ENCODE measurements at regions not wholly inside any gene's neighbourhood (a gene's known extent, or its start where the extent isn't known, plus 50 kb on each side); places are given as distances from the start of the nearest gene placed in this dataset.

DNA sequence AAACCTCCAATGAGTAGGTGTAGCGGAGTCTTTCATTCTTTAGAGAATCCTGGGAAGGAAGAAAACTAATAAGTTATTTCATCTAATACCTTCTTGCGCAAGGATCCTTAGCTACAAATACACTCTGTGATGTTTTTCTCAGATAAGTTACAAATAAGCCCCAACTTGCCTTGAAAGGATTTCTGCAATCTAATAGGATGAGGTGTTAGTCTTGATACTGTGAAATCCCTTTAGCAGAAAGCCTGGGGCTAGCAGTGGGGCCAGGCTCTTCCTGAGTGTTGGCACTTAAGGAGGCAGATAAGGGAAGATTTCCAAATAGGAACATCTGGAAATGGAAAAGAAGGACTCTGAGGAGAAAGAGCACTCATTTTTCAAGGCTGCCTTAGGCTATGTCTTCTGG lies 168.0 kb upstream of the DAB1 start:
- H3K4me2 ChIP-seq (ENCODE audit: insufficient read depth, low read length): no peak overlapping the region
- no peaks in the 10 kb centered on the region for H3K36me3 ChIP-seq (ENCODE audit: control insufficient read depth, insufficient read depth, low read length)
- H3K9ac ChIP-seq (ENCODE audit: insufficient read depth in 1 of 2, low read depth in 2 of 2, low read length in 2 of 2): no peak overlapping the region
- no peaks in the 10 kb centered on the region for H3K9me3 ChIP-seq (replicated peaks; ENCODE audit: control insufficient read depth, insufficient read depth, low read depth, low read length)
- no peak overlapping the region for H2AFZ ChIP-seq (ENCODE audit: low read depth, low read length)
- H3K79me2 ChIP-seq (ENCODE audit: control insufficient read depth, insufficient read depth, low read length): no peaks in the 10 kb centered on the region
- POLR2A ChIA-PET: no interaction called here
- FAIRE-seq: no peak
- H3K9me1 ChIP-seq (ENCODE audit: control insufficient read depth, insufficient read depth, low read length): no peaks in the 10 kb centered on the region
- H3K27me3 ChIP-seq (ENCODE audit: control insufficient read depth in 2 of 2, insufficient read depth in 2 of 2, low read length in 2 of 2): no peaks in the 10 kb centered on the region
- no peaks in the 10 kb centered on the region for H3K4me1 ChIP-seq (replicated peaks in 1 of 2; ENCODE audit: control insufficient read depth in 2 of 2, insufficient read depth in 2 of 2, low read length in 2 of 2)
- no peak overlapping the region for H3K4me3 ChIP-seq
- no TSS peak for BruUV-seq (replicated peaks)
- no peaks in the 10 kb centered on the region for H4K20me1 ChIP-seq (replicated peaks; ENCODE audit: control insufficient read depth, insufficient read depth, low read length)
- H3K27ac ChIP-seq (ENCODE audit: extremely low read depth, low read depth, low read length): no peak overlapping the region
- in situ Hi-C loops (cut with MboI): no loop called here
- ATAC-seq: no peak
- intact Hi-C loops (cut with micrococcal nuclease): no loop called here
- CTCF ChIA-PET (ENCODE audit: low intra/inter-chr PET ratio): no interaction called here
- DNase-seq (ENCODE audit: extremely low read depth in 1 of 4, low spot score in 3 of 4): no peak
- 0% methylated on average over 2 of the region's 2 CpGs for WGBS (ENCODE audit: insufficient coverage, low coverage, missing lambda C conversion rate)
- no peak for TF ChIP-seq ZNF780A (CRISPR knock-in tag; IDR thresholded peaks at IDR 0.05)
- no peak for TF ChIP-seq NFE2L1 (tag; IDR thresholded peaks at IDR 0.05; ENCODE audit: borderline replicate concordance, low read depth)
- TF ChIP-seq, protein P1, sequence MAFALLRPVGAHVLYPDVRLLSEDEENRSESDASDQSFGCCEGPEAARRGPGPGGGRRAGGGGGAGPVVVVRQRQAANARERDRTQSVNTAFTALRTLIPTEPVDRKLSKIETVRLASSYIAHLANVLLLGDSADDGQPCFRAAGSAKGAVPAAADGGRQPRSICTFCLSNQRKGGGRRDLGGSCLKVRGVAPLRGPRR (CRISPR knock-in tag; IDR thresholded peaks at IDR 0.05): no peak
- TF ChIP-seq SMARCB1 (IDR thresholded peaks at IDR 0.05; ENCODE audit: insufficient read length, low read depth): no peak
- TF ChIP-seq, protein P2, sequence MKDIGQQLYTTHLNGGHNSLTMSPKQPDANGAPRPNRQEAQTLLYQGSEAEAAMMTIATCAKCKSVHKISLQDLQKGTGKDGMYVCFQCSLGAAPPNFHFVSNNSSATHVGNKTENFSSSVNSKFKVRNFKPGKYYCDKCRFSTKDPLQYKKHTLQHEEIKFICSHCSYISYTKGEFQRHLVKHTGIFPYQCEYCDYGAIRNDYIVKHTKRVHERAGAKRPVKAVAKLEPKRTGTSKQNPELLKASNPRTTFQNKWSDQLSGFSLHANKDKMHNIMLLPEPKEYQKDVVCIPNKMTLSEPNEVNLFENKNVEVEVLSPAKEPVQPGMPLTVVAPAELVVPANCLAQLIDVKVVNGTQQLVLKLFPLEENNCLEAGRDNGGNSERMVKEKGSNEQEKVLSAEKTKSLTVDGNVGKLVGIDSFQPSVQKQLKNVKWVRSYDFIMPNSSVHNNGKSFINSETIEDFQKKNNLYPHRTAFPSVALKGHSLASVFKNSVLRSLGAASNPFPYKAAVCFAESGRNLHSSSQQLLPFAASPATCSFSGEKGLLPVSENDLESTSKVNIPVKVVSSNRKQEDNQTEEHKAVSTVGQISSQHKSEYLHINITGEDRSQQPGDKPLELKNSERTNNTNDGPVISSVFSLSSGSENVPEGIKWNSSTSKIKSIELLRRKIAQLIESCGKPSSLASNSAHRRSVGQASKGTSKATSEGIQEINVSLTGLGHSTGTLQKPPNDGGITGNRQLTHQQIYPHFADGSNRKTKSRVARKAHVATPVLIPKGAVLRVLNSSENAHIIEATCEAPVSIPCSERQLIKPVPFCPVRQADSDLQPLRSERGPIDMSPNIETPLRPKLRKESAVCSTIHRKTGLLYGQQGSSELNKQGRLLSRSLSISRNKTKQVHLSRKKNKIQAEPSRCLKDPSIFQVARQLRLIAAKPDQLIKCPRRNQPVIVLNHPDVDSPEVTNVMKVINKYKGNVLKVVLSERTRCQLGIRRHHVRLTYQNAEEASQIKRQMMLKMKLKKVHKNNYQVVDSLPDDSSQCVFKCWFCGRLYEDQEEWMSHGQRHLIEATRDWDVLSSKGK (CRISPR knock-in tag; IDR thresholded peaks at IDR 0.05): no peak
- TF ChIP-seq TARDBP (IDR thresholded peaks at IDR 0.05): no peak
- no peak for TF ChIP-seq ZNF584 (CRISPR knock-in tag; IDR thresholded peaks at IDR 0.05; ENCODE audit: low read depth)
- no peak for TF ChIP-seq NFE2 (IDR thresholded peaks at IDR 0.05; ENCODE audit: low read depth)
- TF ChIP-seq ZBTB11 (CRISPR knock-in tag; IDR thresholded peaks at IDR 0.05): no peak
- TF ChIP-seq, protein P3, sequence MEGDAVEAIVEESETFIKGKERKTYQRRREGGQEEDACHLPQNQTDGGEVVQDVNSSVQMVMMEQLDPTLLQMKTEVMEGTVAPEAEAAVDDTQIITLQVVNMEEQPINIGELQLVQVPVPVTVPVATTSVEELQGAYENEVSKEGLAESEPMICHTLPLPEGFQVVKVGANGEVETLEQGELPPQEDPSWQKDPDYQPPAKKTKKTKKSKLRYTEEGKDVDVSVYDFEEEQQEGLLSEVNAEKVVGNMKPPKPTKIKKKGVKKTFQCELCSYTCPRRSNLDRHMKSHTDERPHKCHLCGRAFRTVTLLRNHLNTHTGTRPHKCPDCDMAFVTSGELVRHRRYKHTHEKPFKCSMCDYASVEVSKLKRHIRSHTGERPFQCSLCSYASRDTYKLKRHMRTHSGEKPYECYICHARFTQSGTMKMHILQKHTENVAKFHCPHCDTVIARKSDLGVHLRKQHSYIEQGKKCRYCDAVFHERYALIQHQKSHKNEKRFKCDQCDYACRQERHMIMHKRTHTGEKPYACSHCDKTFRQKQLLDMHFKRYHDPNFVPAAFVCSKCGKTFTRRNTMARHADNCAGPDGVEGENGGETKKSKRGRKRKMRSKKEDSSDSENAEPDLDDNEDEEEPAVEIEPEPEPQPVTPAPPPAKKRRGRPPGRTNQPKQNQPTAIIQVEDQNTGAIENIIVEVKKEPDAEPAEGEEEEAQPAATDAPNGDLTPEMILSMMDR (IDR thresholded peaks at IDR 0.05 in 2 of 3, conservative IDR thresholded peaks at IDR 0.05 in 1 of 3; ENCODE audit: insufficient read depth in 2 of 3, low read depth in 1 of 3, low read length in 3 of 3): no peak
- TF ChIP-seq TRIM28 (IDR thresholded peaks at IDR 0.05): no peak
- TF ChIP-seq, protein P4, sequence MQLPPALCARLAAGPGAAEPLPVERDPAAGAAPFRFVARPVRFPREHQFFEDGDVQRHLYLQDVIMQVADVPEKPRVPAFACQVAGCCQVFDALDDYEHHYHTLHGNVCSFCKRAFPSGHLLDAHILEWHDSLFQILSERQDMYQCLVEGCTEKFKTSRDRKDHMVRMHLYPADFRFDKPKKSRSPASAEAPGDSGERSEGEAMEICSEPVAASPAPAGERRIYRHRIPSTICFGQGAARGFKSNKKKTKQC (CRISPR knock-in tag; IDR thresholded peaks at IDR 0.05): no peak
- TF ChIP-seq SMARCA4 (IDR thresholded peaks at IDR 0.05): no peak
- TF ChIP-seq NONO (IDR thresholded peaks at IDR 0.05; ENCODE audit: low read depth in 2 of 2, low read length in 1 of 2): no peak

Measured in K562 (cell line).